Spleen (tissue), 11 donors: ENCODE measurements at regions not wholly inside any gene's neighbourhood (a gene's known extent, or its start where the extent isn't known, plus 50 kb on each side); places are given as distances from the start of the nearest gene placed in this dataset.

Source experiments
- DNase-seq: peaks from one replicate; pipeline ENCODE4 v3.0.0-alpha.2; 2020
- H3K27ac ChIP-seq, 8 donors: fragments of 200-600 bp; sonication (generic) in 7 of 8; 1 replicate in 4 of 8; 2 replicates in 4 of 8; pipeline versions ENCODE4 v1.5.0 to v1.8.0; 2016 to 2021; ENCODE audit warnings: inconsistent platforms in 4 of 8, mild to moderate bottlenecking in 4 of 8, moderate library complexity in 1 of 8
- H3K27me3 ChIP-seq, 7 donors: fragments of 200-600 bp; sonication (generic) in 6 of 7; replicated peaks in 1 of 7; 1 replicate in 4 of 7; 2 replicates in 3 of 7; pipeline versions ENCODE4 v1.5.0 to v1.8.0; 2016 to 2021; ENCODE audit warnings: inconsistent platforms in 3 of 7, mild to moderate bottlenecking in 1 of 7
- H3K36me3 ChIP-seq, 6 donors: fragments of 200-600 bp; sonication (generic) in 5 of 6; 1 replicate in 4 of 6; 2 replicates in 2 of 6; pipeline versions ENCODE4 v1.5.0 to v1.8.0; 2016 to 2021; ENCODE audit warnings: inconsistent platforms in 2 of 6
- H3K4me1 ChIP-seq, 6 donors: fragments of 200-600 bp; sonication (generic) in 5 of 6; 1 replicate in 3 of 6; 2 replicates in 3 of 6; pipeline versions ENCODE4 v1.5.0 to v1.8.0; 2016 to 2021; ENCODE audit warnings: inconsistent platforms in 3 of 6
- H3K4me3 ChIP-seq, 8 donors: fragments of 200-600 bp; sonication (generic) in 7 of 8; 1 replicate in 4 of 8; 2 replicates in 4 of 8; pipeline versions ENCODE4 v1.5.0 to v1.8.0; 2016 to 2021; ENCODE audit warnings: inconsistent platforms in 4 of 8, mild to moderate bottlenecking in 4 of 8, moderate library complexity in 2 of 8
- H3K9me3 ChIP-seq, 8 donors: fragments of 200-600 bp; sonication (generic) in 7 of 8; 1 replicate in 4 of 8; 2 replicates in 4 of 8; pipeline versions ENCODE4 v1.5.0 to v1.8.0; 2016 to 2021; ENCODE audit warnings: inconsistent platforms in 4 of 8
- POLR2A ChIP-seq, 3 donors: fragments of 450-650 bp; IDR thresholded peaks; one replicate each; pipeline ENCODE4 v1.5.1; 2017; ENCODE audit warnings: antibody characterized with exemption in 3 of 3, mild to moderate bottlenecking in 1 of 3
- POLR2AphosphoS5 ChIP-seq, 3 donors: sonication (generic); formaldehyde crosslinking; IDR thresholded peaks; one replicate each; pipeline ENCODE4 v1.5.1; 2017; ENCODE audit warnings: antibody characterized with exemption in 3 of 3
- WGBS, 5 donors: extraction: QIAGEN DNeasy Blood & Tissue Kit in 3 of 5; methylation state at CpG; one replicate each; pipeline versions ENCODE4 v1.1.5 to v1.1.7; 2013 to 2018; 5-methylcytosine and 5-hydroxymethylcytosine counted together
- intact Hi-C: fragments of 100-400 bp; cut with DNase I; formaldehyde crosslinking; loops from one replicate; pipeline ENCODE4 v1.15.0; 2023; ENCODE audit warnings: low total_unique reads
- TF ChIP-seq, protein P1 (sequence below), 11 experiments: fragments of 200-600 bp in 7 of 11; fragments of 450-650 bp in 4 of 11; sonication (generic) in 4 of 11; IDR thresholded peaks in 8 of 11; conservative IDR thresholded peaks in 3 of 11; 1 replicate in 7 of 11; 2 replicates in 4 of 11; pipeline versions ENCODE4 v1.4.0 to v1.8.0; 2016 to 2021; ENCODE audit warnings: antibody characterized with exemption in 11 of 11, inconsistent platforms in 4 of 11, mild to moderate bottlenecking in 1 of 11
- donor health status: healthy with polysubstance abuse.
- donor health status: DM: no; HTN: no; CAD: no; lungs with moderate emphysema.
- donor health status: DM: no; HTN: no; CAD: no.
- donor health status: Bipolar disorder and iron deficiency.
- donor health status: healthy.
- donor health status: DM: no; HTN: no; CAD: no.
- donor health status: DM: yes; HTN: yes; CAD: no.

DNA sequence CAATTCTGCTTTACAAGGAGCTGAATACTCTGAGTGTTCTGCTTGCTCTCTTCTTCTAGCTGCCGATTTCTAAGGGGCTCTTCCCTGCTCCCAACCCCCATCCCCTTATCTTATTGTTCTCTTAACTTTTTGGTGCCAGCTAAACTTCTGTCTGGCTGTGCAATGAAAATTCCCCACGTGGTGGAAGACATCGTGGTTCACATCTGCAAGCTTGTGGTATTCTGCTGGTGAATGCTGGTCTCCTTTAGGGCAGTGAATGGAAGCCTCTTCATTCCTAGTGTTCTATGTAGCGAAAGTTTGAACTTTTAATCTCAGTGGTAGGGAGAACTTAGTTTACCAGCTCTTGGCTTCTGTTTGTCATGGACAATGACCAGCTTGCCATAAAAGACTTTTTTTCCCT is 406.0 kb upstream of the ZEB2 start:
- intact Hi-C loops: no loop called here
- H3K4me1 ChIP-seq: no peaks in the 10 kb centered on the region
- no peak overlapping the region for H3K4me3 ChIP-seq
- no peaks in the 10 kb centered on the region for H3K36me3 ChIP-seq
- no peak for TF ChIP-seq POLR2A (IDR thresholded peaks at IDR 0.05)
- TF ChIP-seq, protein P1, sequence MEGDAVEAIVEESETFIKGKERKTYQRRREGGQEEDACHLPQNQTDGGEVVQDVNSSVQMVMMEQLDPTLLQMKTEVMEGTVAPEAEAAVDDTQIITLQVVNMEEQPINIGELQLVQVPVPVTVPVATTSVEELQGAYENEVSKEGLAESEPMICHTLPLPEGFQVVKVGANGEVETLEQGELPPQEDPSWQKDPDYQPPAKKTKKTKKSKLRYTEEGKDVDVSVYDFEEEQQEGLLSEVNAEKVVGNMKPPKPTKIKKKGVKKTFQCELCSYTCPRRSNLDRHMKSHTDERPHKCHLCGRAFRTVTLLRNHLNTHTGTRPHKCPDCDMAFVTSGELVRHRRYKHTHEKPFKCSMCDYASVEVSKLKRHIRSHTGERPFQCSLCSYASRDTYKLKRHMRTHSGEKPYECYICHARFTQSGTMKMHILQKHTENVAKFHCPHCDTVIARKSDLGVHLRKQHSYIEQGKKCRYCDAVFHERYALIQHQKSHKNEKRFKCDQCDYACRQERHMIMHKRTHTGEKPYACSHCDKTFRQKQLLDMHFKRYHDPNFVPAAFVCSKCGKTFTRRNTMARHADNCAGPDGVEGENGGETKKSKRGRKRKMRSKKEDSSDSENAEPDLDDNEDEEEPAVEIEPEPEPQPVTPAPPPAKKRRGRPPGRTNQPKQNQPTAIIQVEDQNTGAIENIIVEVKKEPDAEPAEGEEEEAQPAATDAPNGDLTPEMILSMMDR (IDR thresholded peaks at IDR 0.05 in 8 of 11, conservative IDR thresholded peaks at IDR 0.05 in 3 of 11): no peak
- no peak for TF ChIP-seq POLR2AphosphoS5 (IDR thresholded peaks at IDR 0.05)
- WGBS, 5 donors: 76 to 89% (median 80%) methylated on average over 4 of the region's 4 CpGs
- DNase-seq: no peak
- peaks cover 0 to 33% (median 28%) of the 10 kb centered on the region in 8 donors for H3K9me3 ChIP-seq
- no peak overlapping the region for H3K27ac ChIP-seq
- no peaks in the 10 kb centered on the region for H3K27me3 ChIP-seq

DNA sequence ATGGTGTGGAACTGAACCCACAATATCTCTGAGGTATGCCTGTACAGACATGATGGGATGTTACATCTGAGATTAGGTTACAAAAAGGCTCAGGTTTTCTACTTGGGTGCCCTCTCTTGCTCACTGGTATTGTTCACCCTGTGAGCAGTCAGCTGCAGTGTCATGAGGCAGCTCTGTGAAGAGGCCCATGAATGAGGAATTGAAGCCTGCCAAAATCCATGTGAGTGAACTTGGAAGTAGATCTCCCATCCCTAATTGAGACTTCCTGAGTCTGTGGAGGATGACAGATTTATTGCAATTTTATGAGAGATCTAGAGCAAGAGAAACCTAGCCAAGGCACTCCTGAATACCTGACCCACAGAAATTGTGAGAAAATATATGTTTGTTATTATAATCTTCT is 404.9 kb upstream of the ZEB2 start:
- intact Hi-C loops: no loop called here
- Histone ChIP-seq H3K36me3 (no peaks in the 10 kb centered on the region), H3K4me1 (no peaks in the 10 kb centered on the region)

DNA sequence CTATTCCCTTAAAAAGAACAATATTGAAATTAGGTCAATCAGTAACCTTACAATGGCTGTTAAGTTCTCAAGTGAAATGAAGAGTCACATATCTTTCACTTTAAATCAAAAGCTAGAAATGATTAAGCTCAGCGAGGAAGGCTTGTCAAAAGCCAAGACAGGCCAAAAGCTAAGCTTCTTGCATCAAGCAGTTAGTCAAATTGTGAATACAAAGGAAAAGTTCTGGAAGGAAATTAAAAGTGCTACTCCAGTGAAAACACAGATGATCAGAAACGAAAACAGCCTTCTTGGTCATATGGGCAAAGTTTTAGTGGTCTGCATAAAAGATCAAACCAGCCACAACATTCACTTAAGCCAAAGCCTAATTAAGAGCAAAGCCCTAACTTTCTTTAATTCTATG is 402.6 kb upstream of the ZEB2 start:
- Histone ChIP-seq H3K36me3 (no peaks in the 10 kb centered on the region), H3K4me1 (no peaks in the 10 kb centered on the region), H3K4me3 (no peak overlapping the region), H3K9me3 (peaks cover 0 to 10% (median 6%) of the 10 kb centered on the region in 8 donors), H3K27me3 (no peaks in the 10 kb centered on the region), H3K27ac (no peak overlapping the region)
- intact Hi-C loops: no loop called here
- TF ChIP-seq POLR2AphosphoS5 (IDR thresholded peaks at IDR 0.05) (no peak), POLR2A (IDR thresholded peaks at IDR 0.05) (no peak)
- TF ChIP-seq, protein P1 (IDR thresholded peaks at IDR 0.05 in 8 of 11, conservative IDR thresholded peaks at IDR 0.05 in 3 of 11): no peak
- no peak for DNase-seq
- WGBS, 5 donors: 57 to 76% (median 60%) methylated on average over 2 of the region's 2 CpGs

More for the DNA sequence above, 404.9 kb upstream of the ZEB2 start:
- TF ChIP-seq, protein P1 (IDR thresholded peaks at IDR 0.05 in 8 of 11, conservative IDR thresholded peaks at IDR 0.05 in 3 of 11): no peak
- TF ChIP-seq POLR2AphosphoS5 (IDR thresholded peaks at IDR 0.05) (no peak), POLR2A (IDR thresholded peaks at IDR 0.05) (no peak)
- no peak overlapping the region for H3K4me3 ChIP-seq
- H3K9me3 ChIP-seq: peaks cover 0 to 33% (median 28%) of the 10 kb centered on the region in 8 donors
- H3K27ac ChIP-seq: no peak overlapping the region
- no peaks in the 10 kb centered on the region for H3K27me3 ChIP-seq
- no peak for DNase-seq

DNA sequence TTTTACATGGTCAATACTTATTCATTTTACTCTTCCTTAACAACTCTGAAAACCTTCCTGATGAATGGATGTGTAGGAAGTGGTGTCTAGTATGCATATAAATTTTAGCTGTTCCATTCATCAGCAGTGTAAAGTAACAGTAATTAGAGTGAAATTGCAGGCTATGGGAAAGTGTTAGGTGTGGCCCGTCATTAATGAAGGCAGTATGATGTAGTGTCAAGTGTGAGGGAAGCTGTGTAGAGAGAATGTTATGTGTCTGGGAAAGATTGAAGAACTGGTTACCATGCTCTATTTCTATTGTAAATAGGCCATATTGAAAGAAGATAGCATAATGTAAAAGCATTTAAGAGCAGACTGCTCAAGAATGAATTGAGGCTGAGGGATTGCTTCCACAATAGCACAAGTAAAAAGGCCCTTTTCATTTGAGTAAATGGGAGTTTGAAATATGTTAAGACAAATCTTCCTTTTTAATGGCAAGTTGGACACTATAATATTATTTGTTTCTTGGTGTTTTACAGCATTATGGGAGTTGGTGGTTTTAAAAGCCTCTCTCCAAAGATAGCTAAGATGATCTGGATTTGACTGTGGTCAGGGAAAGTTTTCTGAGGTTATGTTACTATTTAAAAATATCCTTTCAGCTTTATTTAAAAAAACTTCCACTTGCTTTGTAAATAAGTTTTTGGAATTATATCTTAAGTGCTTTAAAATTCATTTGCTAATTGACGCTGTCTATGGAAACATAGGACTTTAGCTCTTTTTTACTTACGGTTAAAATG is 401.0 kb upstream of the ZEB2 start:
- Histone ChIP-seq H3K27me3 (no peaks in the 10 kb centered on the region), H3K27ac (no peak overlapping the region), H3K9me3 (peaks cover 0 to 5% (median 0%) of the 10 kb centered on the region in 8 donors), H3K4me1 (no peaks in the 10 kb centered on the region), H3K4me3 (no peak overlapping the region), H3K36me3 (no peaks in the 10 kb centered on the region)
- no peak for DNase-seq
- 94 to 98% (median 96%) methylated on average over 3 of the region's 3 CpGs for WGBS, 5 donors
- TF ChIP-seq POLR2AphosphoS5 (IDR thresholded peaks at IDR 0.05): no peak
- no peak for TF ChIP-seq POLR2A (IDR thresholded peaks at IDR 0.05)
- TF ChIP-seq, protein P1 (IDR thresholded peaks at IDR 0.05 in 8 of 11, conservative IDR thresholded peaks at IDR 0.05 in 3 of 11): no peak
- intact Hi-C loops: no loop called here
